Activated CD4-positive, alpha-beta memory T cell treated with anti-CD3 and anti-CD28 coated beads for 36 hours (primary cell): ENCODE measurements at regions not wholly inside any gene's neighbourhood (a gene's known extent, or its start where the extent isn't known, plus 50 kb on each side); places are given as distances from the start of the nearest gene placed in this dataset.

Source experiments
- CTCF ChIA-PET: fragments of 350-600 bp; sonication (Branson Sonifier 250); formaldehyde crosslinking; loops from one replicate; lab custom pipeline; 2021; ENCODE audit warnings: antibody characterized with exemption, inconsistent platforms; lab: Charles Lee
- POLR2A ChIA-PET: fragments of 350-600 bp; sonication (Branson Sonifier 250); formaldehyde crosslinking; loops from one replicate; lab custom pipeline; 2021; ENCODE audit warnings: antibody characterized with exemption; lab: Charles Lee
- DNase-seq: peaks from one replicate; pipeline ENCODE4 v3.0.0-alpha.2; 2020
- H3K27ac Mint-ChIP-seq: one replicate; pipeline ENCODE4 v1.8.0; 2021; ENCODE audit warnings: mixed read lengths
- H3K27me3 Mint-ChIP-seq: one replicate; pipeline ENCODE4 v1.8.0; 2021; ENCODE audit warnings: mixed read lengths
- H3K36me3 Mint-ChIP-seq: one replicate; pipeline ENCODE4 v1.8.0; 2021; ENCODE audit warnings: mixed read lengths
- H3K4me1 Mint-ChIP-seq: one replicate; pipeline ENCODE4 v1.8.0; 2021; ENCODE audit warnings: low read depth, mixed read lengths
- H3K4me3 Mint-ChIP-seq: one replicate; pipeline ENCODE4 v1.8.0; 2021; ENCODE audit warnings: mild to moderate bottlenecking, mixed read lengths
- H3K9me3 Mint-ChIP-seq: one replicate; pipeline ENCODE4 v1.8.0; 2021; ENCODE audit warnings: mixed read lengths
- intact Hi-C: fragments of 100-400 bp; cut with micrococcal nuclease; formaldehyde crosslinking; loops from one replicate; pipeline ENCODE4 v1.15.1; 2023

- H3K4me1 Mint-ChIP-seq = no peaks in the 10 kb centered on the region
- H3K27ac Mint-ChIP-seq = no peak overlapping the region
- no peak overlapping the region for H3K4me3 Mint-ChIP-seq
- ChIA-PET CTCF (interaction anchor here (5.2 kb wide), 1 partner anchor 24 kb away, joined by 26 read pairs; no protein-coding TSS in a partner anchor), POLR2A (no interaction called here)
- no peaks in the 10 kb centered on the region for H3K36me3 Mint-ChIP-seq
- H3K9me3 Mint-ChIP-seq = no peaks in the 10 kb centered on the region
- intact Hi-C loops = no loop called here
- H3K27me3 Mint-ChIP-seq = peaks cover 3% of the 10 kb centered on the region
- DNase-seq = no peak
Observed at GRCh38 chr1:40927781-40928180, 51.7 kb upstream of the CTPS1 start.

- CTCF ChIA-PET = interaction anchor here (1.0 kb wide), 2 partner anchors 20 to 24 kb away, joined by 3 to 4 read pairs; no protein-coding TSS in a partner anchor
- H3K4me1 Mint-ChIP-seq = no peaks in the 10 kb centered on the region
- intact Hi-C loops = no loop called here
- no peaks in the 10 kb centered on the region for H3K9me3 Mint-ChIP-seq
- H3K4me3 Mint-ChIP-seq = no peak overlapping the region
- no peaks in the 10 kb centered on the region for H3K36me3 Mint-ChIP-seq
- POLR2A ChIA-PET = no interaction called here
- DNase-seq = no peak
- no peak overlapping the region for H3K27ac Mint-ChIP-seq
- no peaks in the 10 kb centered on the region for H3K27me3 Mint-ChIP-seq
Observed at GRCh38 chr1:40928699-40929098, 50.8 kb upstream of the CTPS1 start.

GRCh38 chr1:40929155-40929554, 50.3 kb upstream of the CTPS1 start:
- Mint-ChIP-seq H3K27ac (no peak overlapping the region), H3K4me3 (no peak overlapping the region), H3K9me3 (no peaks in the 10 kb centered on the region), H3K36me3 (no peaks in the 10 kb centered on the region), H3K27me3 (no peaks in the 10 kb centered on the region), H3K4me1 (no peaks in the 10 kb centered on the region)
- POLR2A ChIA-PET = no interaction called here
- no peak for DNase-seq
- intact Hi-C loops = no loop called here
- CTCF ChIA-PET = interaction anchor here (1.0 to 1.2 kb wide), 3 partner anchors 20 to 24 kb away, joined by 3 to 4 read pairs (median 3); no protein-coding TSS in a partner anchor
